GM23248 (cell line): ENCODE measurements at regions not wholly inside any gene's neighbourhood (a gene's known extent, or its start where the extent isn't known, plus 50 kb on each side); places are given as distances from the start of the nearest gene placed in this dataset.

Experiments
- EZH2 ChIP-seq: fragments of 200-600 bp; sonication (generic); IDR thresholded peaks from 2 replicates; pipeline ENCODE4 v1.6.1; 2018; ENCODE audit warnings: antibody characterized with exemption, mild to moderate bottlenecking; ENCODE audit not compliant: insufficient read depth, poor library complexity, severe bottlenecking
- EZH2phosphoT487 ChIP-seq: fragments of 200-600 bp; sonication (generic); IDR thresholded peaks from 2 replicates; pipeline ENCODE4 v1.6.1; 2018; ENCODE audit warnings: antibody characterized with exemption, moderate library complexity, mild to moderate bottlenecking, low read depth; ENCODE audit not compliant: insufficient read depth

DNA sequence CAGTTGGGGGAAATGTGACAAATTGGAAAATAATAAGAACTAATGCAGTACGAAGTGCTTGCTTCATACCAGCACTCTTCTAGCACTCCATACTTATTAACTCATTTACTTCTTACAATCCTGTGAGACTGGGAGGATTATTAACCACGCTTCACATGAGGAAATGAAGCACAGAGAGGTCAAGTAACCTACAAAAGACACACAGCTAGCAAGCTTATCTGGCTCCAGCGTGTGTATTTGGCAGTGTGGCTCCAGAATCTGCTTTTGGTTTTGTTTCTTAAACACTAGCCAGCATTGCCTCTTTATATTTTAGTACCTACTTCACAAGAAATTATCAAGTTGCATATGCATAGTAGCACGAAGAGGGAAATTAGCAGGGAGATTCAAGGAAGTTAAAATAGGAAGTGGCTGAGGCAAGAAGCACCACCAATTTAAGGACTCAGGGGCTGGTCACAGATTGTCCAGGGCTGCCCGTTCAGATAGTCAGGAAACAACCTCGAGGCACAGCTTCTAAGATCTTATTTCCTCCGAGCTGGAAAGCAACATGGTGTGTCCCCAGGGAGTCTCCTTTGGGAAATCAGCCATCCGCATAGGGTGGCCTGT, 302.7 kb upstream of the PRDM1 start:
- TF ChIP-seq EZH2 (no peak), EZH2phosphoT487 (no peak)
